ENCODE measurements at regions not wholly inside any gene's neighbourhood (a gene's known extent, or its start where the extent isn't known, plus 50 kb on each side); places are given as distances from the start of the nearest gene placed in this dataset.
"Not testable (repeated sequence)": the region's sequence is repeated elsewhere in the genome, so short reads cannot be mapped to it uniquely, and the experiment has no call there.

- DNase-seq (ENCODE audit: low read depth): peak; percentile 37
These were observed 1896.8 kb upstream of the CELF4 start for GRCh38 chr18:39462436-39462835.

GRCh38 chr18:39460136-39460535 lies 1894.5 kb upstream of the CELF4 start:
- no peak for DNase-seq (ENCODE audit: low read depth)

GRCh38 chr18:39455285-39455684 lies 1889.7 kb upstream of the CELF4 start:
- peak; percentile 96 for DNase-seq (ENCODE audit: low read depth)

- DNase-seq (ENCODE audit: low read depth): no peak
These were observed 1889.3 kb upstream of the CELF4 start for GRCh38 chr18:39454866-39455265.

GRCh38 chr18:39453882-39454281 lies 1888.3 kb upstream of the CELF4 start:
- DNase-seq (ENCODE audit: low read depth): peak; percentile 73

GRCh38 chr18:39453356-39453755 lies 1887.8 kb upstream of the CELF4 start:
- no peak for DNase-seq (ENCODE audit: low read depth)

- DNase-seq (ENCODE audit: low read depth): no peak
These were observed 1885.4 kb upstream of the CELF4 start for GRCh38 chr18:39450958-39451357.

- DNase-seq (ENCODE audit: low read depth): no peak
These were observed 1884.0 kb upstream of the CELF4 start for GRCh38 chr18:39449566-39449965.

- no peak for DNase-seq (ENCODE audit: low read depth)
These were observed 1883.3 kb upstream of the CELF4 start for GRCh38 chr18:39448942-39449341.

- DNase-seq (ENCODE audit: low read depth): not testable (repeated sequence)
These were observed 1879.4 kb upstream of the CELF4 start for GRCh38 chr18:39444957-39445356.

- DNase-seq (ENCODE audit: low read depth): no peak
These were observed 1876.0 kb upstream of the CELF4 start for GRCh38 chr18:39441648-39442047.

GRCh38 chr18:39435996-39436395 lies 1870.4 kb upstream of the CELF4 start:
- DNase-seq (ENCODE audit: low read depth): peak; percentile 66

GRCh38 chr18:39435209-39435608 lies 1869.6 kb upstream of the CELF4 start:
- DNase-seq (ENCODE audit: low read depth): no peak

GRCh38 chr18:39434223-39434920 lies 1868.8 kb upstream of the CELF4 start:
- no peak for DNase-seq (ENCODE audit: low read depth)

GRCh38 chr18:39425172-39425850 lies 1859.7 kb upstream of the CELF4 start:
- no peak for DNase-seq (ENCODE audit: low read depth)

- no peak for DNase-seq (ENCODE audit: low read depth)
These were observed 1858.7 kb upstream of the CELF4 start for GRCh38 chr18:39424261-39424660.

GRCh38 chr18:39421276-39421675 lies 1855.7 kb upstream of the CELF4 start:
- DNase-seq (ENCODE audit: low read depth): no peak

GRCh38 chr18:39419315-39419714 lies 1853.7 kb upstream of the CELF4 start:
- no peak for DNase-seq (ENCODE audit: low read depth)

GRCh38 chr18:39415471-39415870 lies 1849.9 kb upstream of the CELF4 start:
- DNase-seq (ENCODE audit: low read depth): no peak

- DNase-seq (ENCODE audit: low read depth): peak; percentile 90
These were observed 1848.6 kb upstream of the CELF4 start for GRCh38 chr18:39414009-39414700.

GRCh38 chr18:39406941-39407340 lies 1841.3 kb upstream of the CELF4 start:
- no peak for DNase-seq (ENCODE audit: low read depth)

- no peak for DNase-seq (ENCODE audit: low read depth)
These were observed 1837.5 kb upstream of the CELF4 start for GRCh38 chr18:39403121-39403520.

GRCh38 chr18:39399662-39400061 lies 1834.1 kb upstream of the CELF4 start:
- no peak for DNase-seq (ENCODE audit: low read depth)
